HG02678 (cell line): ENCODE measurements at regions not wholly inside any gene's neighbourhood (a gene's known extent, or its start where the extent isn't known, plus 50 kb on each side); places are given as distances from the start of the nearest gene placed in this dataset.

ENCODE experiments used
- ATAC-seq: cut with Tn5 transposase; IDR thresholded peaks from one replicate; pipeline ENCODE4 v1.9.1; 2021; ENCODE audit warnings: mild to moderate bottlenecking, moderate library complexity; ENCODE audit not compliant: unreplicated experiment

GRCh38 chr13:78029901-78030300, 111.3 kb upstream of the EDNRB start:
- no peak for ATAC-seq

DNA sequence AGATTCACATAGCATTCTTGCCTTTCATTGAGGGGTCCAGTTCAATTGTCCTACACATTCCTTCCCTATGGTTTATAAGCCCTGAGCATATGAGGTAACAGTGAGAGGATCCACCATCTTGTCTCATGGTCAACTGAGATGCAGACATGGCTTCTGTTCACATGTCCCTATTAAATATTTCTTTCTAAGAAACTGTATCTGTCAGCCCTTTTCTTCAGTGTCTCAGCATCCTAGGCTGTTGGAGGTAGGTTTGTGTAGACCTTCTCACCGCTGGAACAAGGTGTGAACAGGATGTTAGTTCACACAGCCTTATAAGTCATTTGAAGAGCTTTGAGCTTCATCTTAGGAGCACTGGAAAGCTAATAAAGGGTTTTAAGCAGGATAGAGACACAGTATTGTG, 110.3 kb upstream of the EDNRB start:
- no peak for ATAC-seq

- no peak for ATAC-seq
These were observed 106.4 kb upstream of the EDNRB start for GRCh38 chr13:78024996-78025395.

- ATAC-seq: peak; percentile 100
These were observed 103.7 kb upstream of the EDNRB start for GRCh38 chr13:78022164-78022877.

GRCh38 chr13:78020861-78021260, 102.2 kb upstream of the EDNRB start:
- ATAC-seq: no peak

DNA sequence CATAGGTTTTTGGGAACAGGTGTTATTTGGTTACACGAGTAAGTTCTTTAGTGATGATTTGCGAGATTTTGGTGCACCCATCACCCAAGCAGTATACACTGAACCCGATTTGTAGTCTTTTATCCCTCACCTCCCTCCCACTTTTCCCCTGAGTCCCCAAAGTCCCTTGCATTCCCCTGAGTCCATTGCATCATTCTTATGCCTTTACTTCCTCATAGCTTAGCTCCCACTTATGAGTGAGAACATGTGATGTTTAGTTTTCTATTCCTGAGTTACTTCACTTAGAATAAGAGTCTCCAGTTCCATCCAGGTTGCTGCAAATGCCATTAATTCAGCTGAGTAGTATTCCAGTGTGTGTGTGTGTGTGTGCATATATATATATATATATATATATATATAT, 97.2 kb upstream of the EDNRB start:
- ATAC-seq: no peak

- ATAC-seq: no peak
These were observed 93.4 kb upstream of the EDNRB start for GRCh38 chr13:78012046-78012445.

- no peak for ATAC-seq
These were observed 86.2 kb upstream of the EDNRB start for GRCh38 chr13:78004821-78005220.

GRCh38 chr13:77999746-78000145, 81.1 kb upstream of the EDNRB start:
- ATAC-seq: no peak

DNA sequence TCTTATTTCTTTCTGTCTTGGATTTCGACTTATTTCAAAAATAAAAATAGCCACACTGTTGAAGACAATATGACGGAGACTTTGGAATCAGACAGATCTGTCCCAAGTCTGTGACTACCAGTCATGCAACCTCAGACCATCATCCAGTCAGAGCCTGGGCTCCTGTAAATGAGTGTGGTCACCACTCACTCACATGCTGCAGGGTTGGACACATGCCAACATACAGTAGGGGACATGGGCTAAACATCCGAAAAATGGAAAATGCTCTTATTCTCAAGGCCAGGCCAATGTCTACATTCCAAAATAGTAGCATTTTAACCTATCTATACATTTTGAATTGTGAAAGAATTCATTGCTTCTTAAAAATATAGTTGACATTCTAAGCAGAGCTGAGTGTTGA, 75.5 kb upstream of the EDNRB start:
- no peak for ATAC-seq

GRCh38 chr13:77991003-77991402, 72.4 kb upstream of the EDNRB start:
- no peak for ATAC-seq

- no peak for ATAC-seq
These were observed 70.7 kb upstream of the EDNRB start for GRCh38 chr13:77989281-77989680.

- no peak for ATAC-seq
These were observed 69.7 kb upstream of the EDNRB start for GRCh38 chr13:77988355-77988754.

DNA sequence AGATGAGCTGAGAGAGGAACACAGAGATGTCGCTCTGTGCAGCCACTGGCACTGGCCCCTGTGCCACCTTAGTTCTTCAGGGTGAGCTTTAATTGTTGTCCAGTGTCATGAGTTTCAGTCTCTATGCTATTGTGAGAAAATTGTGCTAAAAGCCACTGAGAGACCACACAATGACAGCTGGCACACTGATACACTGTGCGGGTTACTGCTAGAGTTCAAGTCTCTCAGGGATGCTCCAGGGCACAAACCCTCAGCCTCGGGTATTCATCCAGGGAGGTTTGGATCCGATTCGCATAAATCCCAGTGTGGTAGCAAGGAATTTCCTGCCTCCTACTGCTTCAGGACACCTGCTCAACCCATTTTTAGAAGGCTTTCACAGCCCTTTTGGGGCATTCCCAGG, 68.1 kb upstream of the EDNRB start:
- ATAC-seq: no peak

DNA sequence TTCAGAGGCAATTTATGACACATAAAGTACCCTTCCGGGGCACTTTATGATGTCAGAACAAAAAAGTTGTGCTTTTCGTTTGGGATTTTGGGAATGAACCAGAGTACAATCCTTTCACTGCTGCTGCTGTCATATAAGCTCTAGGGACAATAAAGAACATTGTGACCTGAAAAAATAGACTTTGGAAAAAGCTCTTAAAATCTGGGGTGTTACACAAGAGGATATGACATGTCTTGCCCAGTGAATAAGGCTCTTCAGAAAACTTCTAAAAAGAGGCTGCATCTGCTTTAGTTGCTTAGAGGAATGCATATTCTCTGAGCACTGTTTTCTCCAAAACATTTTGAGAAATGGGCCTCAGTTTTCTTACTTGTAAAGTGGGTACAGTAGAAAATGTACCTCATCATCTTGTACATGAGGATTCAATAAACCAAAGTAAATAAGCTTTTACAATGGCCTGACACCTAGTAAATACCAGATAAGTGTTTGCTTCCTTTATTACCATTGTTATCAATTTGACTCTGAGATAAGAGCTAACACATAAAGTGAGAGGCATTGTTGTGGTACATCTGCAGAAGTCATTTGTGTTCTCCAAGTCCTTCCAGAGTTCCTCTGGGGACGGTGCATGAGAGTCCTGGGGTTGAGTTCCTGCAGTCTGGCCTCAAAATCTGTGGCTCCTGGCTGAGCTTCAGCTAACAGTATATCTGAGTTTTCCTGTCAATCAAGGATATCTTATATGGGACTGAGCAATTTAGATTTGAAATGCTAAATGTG, 67.4 kb upstream of the EDNRB start:
- no peak for ATAC-seq

DNA sequence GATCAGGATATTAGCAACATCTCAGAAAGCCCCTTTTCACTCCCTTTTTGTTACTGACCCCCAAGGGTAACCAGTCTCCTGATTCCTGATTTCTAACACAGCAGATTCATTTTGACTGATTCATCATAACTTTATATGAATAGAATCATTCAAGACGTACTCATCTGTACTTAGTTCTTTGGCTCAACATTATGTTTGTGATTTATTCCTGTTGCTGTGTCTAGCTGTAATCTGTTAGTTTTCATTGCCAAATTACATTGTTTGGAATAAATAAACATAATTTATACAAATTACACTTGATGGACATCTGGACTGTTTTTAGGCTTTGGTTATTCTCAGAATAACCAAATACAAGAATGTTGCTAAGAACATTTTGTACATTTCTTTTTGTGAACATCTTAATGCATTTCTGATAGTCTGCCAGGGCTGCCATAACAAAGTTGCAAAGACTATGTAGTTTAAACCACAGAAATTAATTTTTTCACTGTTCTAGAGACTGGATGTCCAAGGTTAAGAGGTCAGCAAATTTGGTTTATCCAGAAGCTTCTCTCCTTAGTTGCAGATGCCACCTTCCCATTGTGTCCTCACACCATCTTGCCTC, 62.8 kb upstream of the EDNRB start:
- ATAC-seq: no peak

DNA sequence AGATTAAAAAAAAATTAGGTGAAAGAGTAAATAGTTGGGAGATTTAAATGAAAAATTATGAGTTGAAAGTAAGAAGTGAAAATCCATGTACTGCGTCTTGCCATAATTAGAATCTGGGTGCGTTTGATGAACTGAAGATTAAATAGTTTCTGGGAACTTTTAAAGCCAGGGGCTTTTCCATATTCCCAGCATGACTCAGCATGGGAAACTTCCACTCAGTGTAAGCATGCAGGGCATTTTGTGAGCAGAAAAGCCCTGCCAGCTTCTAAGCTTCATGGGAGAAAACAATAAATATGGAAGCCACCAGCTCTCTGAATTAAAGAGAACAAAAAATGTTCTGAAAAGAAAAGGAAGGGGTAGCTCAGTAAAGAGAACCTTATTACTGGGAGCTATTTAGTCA, 62.0 kb upstream of the EDNRB start:
- no peak for ATAC-seq

DNA sequence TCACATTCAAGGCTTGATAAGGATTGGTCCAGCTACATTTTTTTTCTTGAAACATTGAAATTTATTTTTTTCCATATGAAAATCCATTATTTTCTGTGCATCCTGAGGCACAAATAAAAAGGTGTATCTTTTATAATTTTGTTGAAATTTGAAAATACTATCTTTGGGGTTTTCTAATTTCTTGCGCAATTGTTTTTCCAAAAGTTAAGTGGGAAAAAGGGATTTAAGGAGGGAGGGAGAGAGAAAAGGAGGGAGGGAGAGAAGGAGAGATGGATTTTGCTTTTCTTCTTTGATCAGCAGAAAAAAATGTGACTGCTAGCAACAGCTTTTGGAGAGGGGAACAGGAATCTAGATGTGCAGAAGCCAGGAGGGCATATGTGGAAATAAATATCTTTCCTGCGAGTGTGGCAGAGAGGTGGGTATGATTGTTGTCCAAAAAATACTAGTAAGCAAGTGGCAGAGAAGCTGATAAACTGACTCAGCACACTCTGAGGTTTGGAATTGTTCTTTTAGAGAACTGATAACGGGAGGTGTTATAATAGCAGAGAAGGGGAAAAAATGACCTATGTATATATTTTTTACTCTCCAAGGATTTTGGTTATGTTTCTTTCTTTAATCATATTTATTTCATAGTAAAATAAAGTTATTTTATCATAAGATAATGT, 61.2 kb upstream of the EDNRB start:
- no peak for ATAC-seq

DNA sequence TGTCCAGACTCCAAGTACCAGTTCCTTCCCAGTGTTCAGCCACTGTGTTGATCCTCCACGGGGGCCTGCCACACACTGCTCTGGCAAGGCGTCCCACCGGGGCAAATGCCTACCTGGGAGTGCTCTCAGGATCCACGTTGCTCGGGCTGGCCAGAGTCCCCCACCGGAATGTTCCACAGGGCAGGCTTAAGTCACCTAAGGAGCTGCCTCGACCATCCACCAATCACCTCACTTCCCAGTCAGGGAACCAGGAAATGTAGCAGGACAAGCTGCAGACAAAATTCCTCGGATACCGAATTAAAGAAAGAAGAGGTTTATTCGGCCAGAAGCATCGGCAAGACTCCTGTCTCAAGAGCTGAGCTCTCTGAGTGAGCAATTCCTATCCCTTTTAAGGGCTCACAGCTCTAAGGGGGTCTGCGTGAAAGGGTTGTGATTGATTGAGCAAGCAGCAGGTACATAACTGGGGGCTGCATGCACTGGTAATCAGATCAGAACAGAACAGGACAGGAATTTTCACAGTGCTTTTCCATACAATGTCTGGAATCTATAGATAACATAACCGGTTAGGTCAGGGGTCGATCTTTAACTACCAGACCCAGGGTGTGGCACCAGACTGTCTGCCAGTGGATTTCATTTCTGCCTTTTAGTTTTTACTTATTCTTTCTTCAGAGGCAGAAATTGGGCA, 56.9 kb upstream of the EDNRB start:
- no peak for ATAC-seq

- ATAC-seq: no peak
These were observed 50.7 kb upstream of the EDNRB start for GRCh38 chr13:77969299-77969698.
